Choroid plexus epithelial cell (primary cell): ENCODE measurements at regions not wholly inside any gene's neighbourhood (a gene's known extent, or its start where the extent isn't known, plus 50 kb on each side); places are given as distances from the start of the nearest gene placed in this dataset.

Experiments used
- DNase-seq: peaks from one replicate; pipeline ENCODE4 v3.0.0-alpha.2; 2010; ENCODE audit warnings: low read depth
- H3K4me3 ChIP-seq: 2 replicates; pipeline ENCODE4 v1.5.1; 2011; ENCODE audit warnings: low read depth, mild to moderate bottlenecking, control low read depth, low read length, moderate library complexity
- TF ChIP-seq, protein P1 (sequence below): conservative IDR thresholded peaks from 2 replicates; pipeline ENCODE4 v1.5.1; 2011; ENCODE audit warnings: low read depth, mild to moderate bottlenecking, control low read depth, inconsistent platforms, low read length, moderate library complexity

DNA sequence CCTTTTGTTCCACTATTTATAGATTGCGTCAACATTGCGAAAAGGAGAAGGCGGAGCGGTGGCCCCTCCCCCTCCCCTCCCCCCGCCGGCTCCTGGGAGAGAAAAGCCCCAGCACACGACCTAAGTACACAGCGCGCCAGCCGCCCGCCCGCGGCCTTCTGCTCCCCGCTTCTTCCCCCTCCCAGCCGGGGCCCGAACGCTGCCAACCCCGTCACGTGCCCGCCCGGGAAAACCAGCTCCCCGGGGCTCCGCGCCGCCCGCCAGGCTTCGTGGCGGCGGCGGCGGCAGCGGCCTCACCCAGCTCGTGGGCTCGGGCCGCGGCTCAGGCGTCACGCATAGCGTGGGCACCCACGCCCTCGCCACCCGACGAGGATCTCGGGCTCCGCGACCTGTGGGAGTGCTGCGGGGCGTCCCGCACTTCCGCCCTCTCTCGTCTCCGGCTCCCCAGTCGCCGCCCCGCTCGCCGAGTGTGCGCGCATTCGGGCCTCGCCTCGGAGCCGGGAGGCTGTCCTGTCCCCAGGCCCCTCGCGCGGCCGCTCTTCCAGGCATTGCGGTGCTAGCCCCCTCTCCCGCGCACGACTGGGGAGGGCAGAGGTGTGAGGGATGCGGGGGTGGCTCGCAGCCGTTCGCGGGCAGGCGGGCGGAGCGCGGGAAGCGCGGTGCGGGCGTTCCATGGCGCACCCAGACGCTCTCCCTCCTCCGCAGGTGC is 110.5 kb downstream of the KCNRG start:
- H3K4me3 ChIP-seq = peak overlapping the region; percentile 98
- TF ChIP-seq, protein P1, sequence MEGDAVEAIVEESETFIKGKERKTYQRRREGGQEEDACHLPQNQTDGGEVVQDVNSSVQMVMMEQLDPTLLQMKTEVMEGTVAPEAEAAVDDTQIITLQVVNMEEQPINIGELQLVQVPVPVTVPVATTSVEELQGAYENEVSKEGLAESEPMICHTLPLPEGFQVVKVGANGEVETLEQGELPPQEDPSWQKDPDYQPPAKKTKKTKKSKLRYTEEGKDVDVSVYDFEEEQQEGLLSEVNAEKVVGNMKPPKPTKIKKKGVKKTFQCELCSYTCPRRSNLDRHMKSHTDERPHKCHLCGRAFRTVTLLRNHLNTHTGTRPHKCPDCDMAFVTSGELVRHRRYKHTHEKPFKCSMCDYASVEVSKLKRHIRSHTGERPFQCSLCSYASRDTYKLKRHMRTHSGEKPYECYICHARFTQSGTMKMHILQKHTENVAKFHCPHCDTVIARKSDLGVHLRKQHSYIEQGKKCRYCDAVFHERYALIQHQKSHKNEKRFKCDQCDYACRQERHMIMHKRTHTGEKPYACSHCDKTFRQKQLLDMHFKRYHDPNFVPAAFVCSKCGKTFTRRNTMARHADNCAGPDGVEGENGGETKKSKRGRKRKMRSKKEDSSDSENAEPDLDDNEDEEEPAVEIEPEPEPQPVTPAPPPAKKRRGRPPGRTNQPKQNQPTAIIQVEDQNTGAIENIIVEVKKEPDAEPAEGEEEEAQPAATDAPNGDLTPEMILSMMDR = no peak
- DNase-seq = peak; percentile 90

DNA sequence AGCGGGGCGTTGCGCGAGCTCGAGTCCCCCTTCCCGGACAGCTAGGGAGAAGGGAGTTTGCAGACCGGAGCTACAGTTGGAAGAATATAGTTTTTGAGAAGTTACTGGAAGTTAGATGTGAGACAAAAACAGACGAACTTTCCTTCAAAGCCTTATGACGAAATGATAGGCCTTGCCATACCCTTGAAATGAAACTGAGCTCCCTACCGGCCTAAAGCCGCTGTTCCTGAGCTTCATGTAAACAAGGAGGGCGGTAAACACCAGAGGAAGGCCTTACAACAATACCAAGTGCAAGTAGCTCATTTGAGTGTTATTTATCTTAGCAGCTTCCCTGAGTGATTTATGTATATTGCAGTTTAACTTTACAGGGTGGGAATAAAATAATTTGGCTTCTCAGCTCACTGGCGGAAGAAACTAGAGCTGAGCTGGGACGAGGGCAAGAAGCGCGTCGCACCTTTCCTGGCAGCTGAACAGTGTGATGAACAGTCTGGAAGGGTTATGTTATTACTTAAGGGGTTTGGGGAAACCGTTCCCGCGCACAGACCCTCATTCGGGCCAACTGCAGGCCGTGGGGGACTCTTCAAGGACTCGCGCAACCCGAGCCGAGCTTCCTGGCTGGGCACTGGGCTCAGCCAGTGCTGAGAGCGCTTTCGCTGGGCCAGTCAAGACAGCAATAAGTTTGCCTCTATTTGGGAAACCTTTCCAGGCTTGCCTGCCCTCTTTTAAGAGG is 111.2 kb downstream of the KCNRG start:
- peak overlapping the region; percentile 98 for H3K4me3 ChIP-seq
- peak; percentile 72 for DNase-seq
- TF ChIP-seq, protein P1 = no peak

DNA sequence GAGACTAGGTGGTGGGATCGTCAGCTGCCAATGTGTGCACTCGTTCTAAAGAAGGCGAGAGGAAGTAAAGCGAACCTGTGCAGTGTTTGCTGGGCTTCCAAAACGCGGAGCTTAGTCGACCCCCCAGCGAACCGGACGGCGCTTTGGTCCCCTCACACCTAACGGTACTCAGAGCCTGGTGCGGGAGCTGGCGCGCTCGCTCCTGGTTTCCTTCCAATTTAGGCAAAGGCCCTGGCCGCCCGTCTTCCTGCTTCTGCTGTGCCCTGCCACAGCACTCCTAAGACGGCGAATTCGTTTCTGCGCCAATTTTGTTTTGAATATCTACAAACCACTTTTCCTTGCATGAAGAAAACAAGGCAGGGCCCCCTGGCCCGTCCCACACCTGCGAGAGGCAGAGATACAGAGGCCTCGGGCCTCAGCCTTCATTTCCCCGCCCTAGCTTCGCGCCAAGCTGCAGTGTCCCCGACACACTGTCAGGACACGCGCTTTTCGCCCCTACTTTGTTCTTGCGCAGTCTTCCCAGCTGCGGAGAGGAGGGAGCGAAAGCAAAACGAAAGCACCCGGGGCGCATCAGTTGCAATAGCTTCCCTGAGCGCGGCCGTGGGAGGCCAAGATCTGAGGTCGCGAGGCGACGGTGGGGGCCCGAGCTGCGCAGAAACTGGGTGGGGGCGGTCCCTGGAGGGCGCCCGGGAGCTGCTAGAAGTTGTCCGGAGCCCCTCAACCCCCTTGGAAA is 111.9 kb downstream of the KCNRG start:
- peak overlapping the region; percentile 62 for H3K4me3 ChIP-seq
- TF ChIP-seq, protein P1 = no peak
- DNase-seq = peak; percentile 76

DNA sequence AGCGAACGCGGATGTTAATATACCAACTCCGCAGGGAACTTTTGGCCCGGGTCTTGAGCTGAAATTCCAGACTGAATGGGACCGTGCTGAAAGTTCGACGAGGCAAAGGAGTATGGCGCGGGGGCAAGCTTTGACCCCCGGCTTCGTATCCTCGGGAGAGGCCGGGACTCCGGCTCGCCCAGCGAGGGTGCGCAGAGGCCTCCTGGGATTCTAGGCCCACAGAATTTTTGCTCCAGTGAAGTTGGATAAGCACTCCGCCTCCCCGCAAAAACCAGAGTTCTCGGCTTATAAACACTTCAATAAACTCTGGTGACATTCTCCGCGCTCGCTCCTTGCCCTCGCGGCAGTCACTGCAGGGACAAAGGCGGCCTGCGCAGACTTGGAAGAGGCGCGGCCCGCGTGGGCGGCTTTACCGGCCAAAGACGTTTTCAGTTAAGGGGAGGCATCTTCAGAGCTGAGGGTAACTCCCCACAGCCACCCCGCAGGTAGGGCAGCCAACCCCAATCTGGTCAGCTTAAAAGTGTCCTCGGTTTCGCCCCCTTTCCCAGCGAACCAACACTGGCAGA is 112.6 kb downstream of the KCNRG start:
- peak overlapping the region; percentile 62 for H3K4me3 ChIP-seq
- TF ChIP-seq, protein P1 = no peak
- DNase-seq = peak; percentile 19

DNA sequence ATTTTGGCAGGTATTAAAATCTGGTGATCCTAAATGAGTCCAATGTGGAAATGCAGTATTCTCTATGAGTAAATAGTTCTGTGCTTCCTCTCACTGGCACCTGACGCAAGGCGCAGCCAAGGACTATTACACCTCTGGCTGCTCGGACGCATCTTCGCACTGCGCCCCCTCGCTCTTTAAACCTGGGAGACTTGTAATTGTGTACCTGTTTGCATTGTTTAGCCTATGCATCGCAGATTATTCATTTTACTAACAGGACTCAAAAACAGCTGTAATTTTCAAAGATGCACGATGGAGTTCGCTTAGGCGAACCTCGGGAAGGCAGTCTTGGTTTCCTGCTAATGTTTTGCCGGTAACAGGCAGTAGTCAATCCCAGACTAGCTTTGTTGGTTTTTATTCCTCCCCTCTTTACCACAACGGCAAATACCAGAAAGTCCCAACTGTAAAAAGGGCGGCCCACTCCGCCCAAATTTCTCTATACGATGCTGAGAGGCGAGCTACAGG is 113.2 kb downstream of the KCNRG start:
- TF ChIP-seq, protein P1 = no peak
- DNase-seq = peak; percentile 6
- no peak overlapping the region for H3K4me3 ChIP-seq

DNA sequence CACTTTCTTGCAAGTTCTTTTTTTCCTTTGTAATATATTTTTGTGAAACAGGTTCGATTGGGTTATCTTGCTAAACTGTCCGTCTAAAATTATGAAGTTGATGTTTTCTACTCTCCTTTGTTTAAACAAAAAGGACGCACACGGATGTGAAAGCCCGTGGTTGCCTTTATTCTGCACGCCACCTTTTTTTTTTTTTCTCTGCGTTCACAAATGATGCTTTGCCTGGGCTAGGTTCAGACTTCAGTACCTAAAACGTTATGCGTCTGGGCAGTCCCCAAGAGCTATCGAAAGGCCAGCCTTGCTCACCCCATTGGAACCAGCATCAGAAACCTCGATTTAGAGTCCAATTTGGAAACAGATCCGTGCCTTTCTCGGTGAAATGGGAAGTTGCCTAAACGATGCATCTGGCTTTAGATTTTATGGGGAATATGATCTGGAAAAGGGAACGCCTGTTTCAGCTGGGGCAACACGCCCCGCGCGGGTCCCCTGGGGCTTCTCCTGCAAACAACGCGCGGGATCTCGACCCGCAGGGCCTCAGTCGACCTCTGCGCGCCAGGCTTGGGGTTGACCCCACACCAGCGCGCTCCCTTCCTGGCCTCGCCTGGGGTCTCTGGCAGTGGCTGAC is 113.9 kb downstream of the KCNRG start:
- peak overlapping the region; percentile 52 for H3K4me3 ChIP-seq
- peak; percentile 7 for DNase-seq
- TF ChIP-seq, protein P1 = no peak
